Heart right ventricle (tissue), 16 donors: ENCODE measurements at regions not wholly inside any gene's neighbourhood (a gene's known extent, or its start where the extent isn't known, plus 50 kb on each side); places are given as distances from the start of the nearest gene placed in this dataset.

Experiments
- ATAC-seq, 8 donors: fragments of 200-7000 bp; cut with Tn5 transposase; one replicate each; pipeline ENCODE4 v1.9.1; 2020; ENCODE audit warnings: mild to moderate bottlenecking in 8 of 8, moderate library complexity in 8 of 8, moderate number of reproducible peaks in 1 of 8
- DNase-seq, 2 donors: peaks; one replicate each; pipeline ENCODE4 v3.0.0-alpha.2; 2020
- H3K27ac ChIP-seq, 10 donors: fragments of 200-600 bp; sonication (generic) in 2 of 10; one replicate each; pipeline versions ENCODE4 v1.5.0 to v1.8.0; 2020 to 2022; ENCODE audit warnings: mild to moderate bottlenecking in 3 of 10
- H3K27me3 ChIP-seq, 7 donors: fragments of 200-600 bp; one replicate each; pipeline ENCODE4 v1.8.0; 2021 to 2022; ENCODE audit warnings: mild to moderate bottlenecking in 2 of 7
- H3K36me3 ChIP-seq, 9 donors: fragments of 200-600 bp; sonication (generic) in 1 of 9; one replicate each; pipeline versions ENCODE4 v1.5.0 to v1.8.0; 2020 to 2022; ENCODE audit warnings: mild to moderate bottlenecking in 2 of 9
- H3K4me1 ChIP-seq, 9 donors: fragments of 200-600 bp; sonication (generic) in 1 of 9; one replicate each; pipeline versions ENCODE4 v1.5.0 to v1.8.0; 2020 to 2022; ENCODE audit warnings: mild to moderate bottlenecking in 4 of 9
- H3K4me3 ChIP-seq, 10 donors: fragments of 200-600 bp; sonication (generic) in 2 of 10; one replicate each; pipeline versions ENCODE4 v1.5.0 to v1.8.0; 2020 to 2022; ENCODE audit warnings: mild to moderate bottlenecking in 7 of 10, moderate library complexity in 2 of 10
- H3K9me3 ChIP-seq, 11 donors: fragments of 200-600 bp in 10 of 11; sonication (generic) in 2 of 11; one replicate each; pipeline versions ENCODE4 v1.5.0 to v1.8.0; 2013 to 2022; ENCODE audit warnings: mild to moderate bottlenecking in 2 of 11, control low read depth in 1 of 11, moderate library complexity in 1 of 11
- CTCF ChIP-seq, 9 donors: fragments of 200-600 bp; sonication (generic) in 2 of 9; IDR thresholded peaks; one replicate each; pipeline versions ENCODE4 v1.5.0 to v1.8.0; 2021 to 2022; ENCODE audit warnings: antibody characterized with exemption in 9 of 9, mild to moderate bottlenecking in 5 of 9, moderate library complexity in 1 of 9
- WGBS, 2 donors: extraction: QIAGEN DNeasy Blood & Tissue Kit; methylation state at CpG; one replicate each; pipeline ENCODE4 v1.1.7; 2013; ENCODE audit warnings: inconsistent platforms in 1 of 2; 5-methylcytosine and 5-hydroxymethylcytosine counted together
- intact Hi-C, 10 donors: fragments of 100-400 bp; cut with DNase I; formaldehyde crosslinking; loops; one replicate each; pipeline versions ENCODE4 v1.11.1 to v1.14.2; 2022
- donor health status: Arrhythmogenic right ventricular cardiomyopathy.
- donor health status: ischemic (EF 13 %, LVEDD 7.1; RV severe dilation, severe dysfunction).
- donor health status: healthy with polysubstance abuse.
- donor health status: DM: no; HTN: yes; CAD: no.
- donor health status: DM: no; HTN: no; CAD: no.
- donor health status: ischemic (EF 25% LVEDD 6.9; RV normal size, moderate dysfunction).
- donor health status: ischemic (EF 25% LVEDD 5.7; RV mildly dilated, moderate dysfunction).
- donor health status: healthy.
- donor health status: DM: yes; HTN: yes; CAD: no.
- donor health status: Ischemic cardiomyopathy.
- donor health status: ischemic (EF 35%, LVEDD 5.7; RV mildly dilated, moderate dysfunction).
- donor health status: nonischemic (EF 11% LVEDD 7.7; RV severe dilation, severe dysfunction).
- donor health status: DM: yes; HTN: yes; CAD: no.
- donor health status: PGD.
- donor health status: ischemic (EF 29% LVEDD 5.4; RV normal size, mild dysfunction).
- donor health status: nonischemic (EF 23%, LVEDD 6.1; RV moderate dilation, normal function).

- no peak overlapping the region for H3K27ac ChIP-seq
- no peak for TF ChIP-seq CTCF (IDR thresholded peaks at IDR 0.05)
Measured at GRCh38 chrX:124725502-124725901, 379.1 kb downstream of the SH2D1A start.

GRCh38 chrX:124726292-124726691 lies 379.9 kb downstream of the SH2D1A start:
- Histone ChIP-seq H3K27ac (no peak overlapping the region), H3K27me3 (no peaks in the 10 kb centered on the region), H3K4me1 (no peaks in the 10 kb centered on the region), H3K4me3 (no peak overlapping the region), H3K9me3 (no peaks in the 10 kb centered on the region), H3K36me3 (no peaks in the 10 kb centered on the region)
- no peak for DNase-seq
- intact Hi-C loops: no loop called here
- no peak for ATAC-seq
- no peak for TF ChIP-seq CTCF (IDR thresholded peaks at IDR 0.05)
- 68 to 82% methylated on average over 2 of the region's 2 CpGs for WGBS, 2 donors

More at GRCh38 chrX:124725502-124725901, 379.1 kb downstream of the SH2D1A start:
- no peak for DNase-seq
- no peaks in the 10 kb centered on the region for H3K27me3 ChIP-seq
- no peaks in the 10 kb centered on the region for H3K36me3 ChIP-seq
- intact Hi-C loops: no loop called here
- 75 to 87% methylated on average over 1 of the region's 1 CpG for WGBS, 2 donors
- no peak overlapping the region for H3K4me3 ChIP-seq
- H3K9me3 ChIP-seq: no peaks in the 10 kb centered on the region
- ATAC-seq: no peak
- no peaks in the 10 kb centered on the region for H3K4me1 ChIP-seq

GRCh38 chrX:124726881-124727280 lies 380.5 kb downstream of the SH2D1A start:
- WGBS, 2 donors: 80 to 82% methylated on average over 1 of the region's 1 CpG

GRCh38 chrX:124736553-124737270 lies 390.3 kb downstream of the SH2D1A start:
- Histone ChIP-seq H3K27ac (no peak overlapping the region), H3K4me3 (no peak overlapping the region), H3K4me1 (no peaks in the 10 kb centered on the region), H3K27me3 (no peaks in the 10 kb centered on the region), H3K9me3 (no peaks in the 10 kb centered on the region), H3K36me3 (no peaks in the 10 kb centered on the region)
- WGBS, 2 donors: 38 to 41% methylated on average over 9 of the region's 9 CpGs
- no peak for DNase-seq
- intact Hi-C loops: no loop called here
- ATAC-seq: no peak
- no peak for TF ChIP-seq CTCF (IDR thresholded peaks at IDR 0.05)

More at GRCh38 chrX:124726881-124727280, 380.5 kb downstream of the SH2D1A start:
- Histone ChIP-seq H3K27ac (no peak overlapping the region), H3K4me3 (no peak overlapping the region), H3K4me1 (no peaks in the 10 kb centered on the region), H3K36me3 (no peaks in the 10 kb centered on the region), H3K9me3 (no peaks in the 10 kb centered on the region), H3K27me3 (no peaks in the 10 kb centered on the region)
- intact Hi-C loops: no loop called here
- DNase-seq: no peak
- TF ChIP-seq CTCF (IDR thresholded peaks at IDR 0.05): no peak
- ATAC-seq: no peak
